HG03103 (cell line): ENCODE measurements at regions not wholly inside any gene's neighbourhood (a gene's known extent, or its start where the extent isn't known, plus 50 kb on each side); places are given as distances from the start of the nearest gene placed in this dataset.
"Not testable (repeated sequence)": the region's sequence is repeated elsewhere in the genome, so short reads cannot be mapped to it uniquely, and the experiment has no call there.

Experiments
- ATAC-seq: cut with Tn5 transposase; IDR thresholded peaks from one replicate; pipeline ENCODE4 v1.9.1; 2021; ENCODE audit warnings: low read depth; ENCODE audit not compliant: unreplicated experiment

DNA sequence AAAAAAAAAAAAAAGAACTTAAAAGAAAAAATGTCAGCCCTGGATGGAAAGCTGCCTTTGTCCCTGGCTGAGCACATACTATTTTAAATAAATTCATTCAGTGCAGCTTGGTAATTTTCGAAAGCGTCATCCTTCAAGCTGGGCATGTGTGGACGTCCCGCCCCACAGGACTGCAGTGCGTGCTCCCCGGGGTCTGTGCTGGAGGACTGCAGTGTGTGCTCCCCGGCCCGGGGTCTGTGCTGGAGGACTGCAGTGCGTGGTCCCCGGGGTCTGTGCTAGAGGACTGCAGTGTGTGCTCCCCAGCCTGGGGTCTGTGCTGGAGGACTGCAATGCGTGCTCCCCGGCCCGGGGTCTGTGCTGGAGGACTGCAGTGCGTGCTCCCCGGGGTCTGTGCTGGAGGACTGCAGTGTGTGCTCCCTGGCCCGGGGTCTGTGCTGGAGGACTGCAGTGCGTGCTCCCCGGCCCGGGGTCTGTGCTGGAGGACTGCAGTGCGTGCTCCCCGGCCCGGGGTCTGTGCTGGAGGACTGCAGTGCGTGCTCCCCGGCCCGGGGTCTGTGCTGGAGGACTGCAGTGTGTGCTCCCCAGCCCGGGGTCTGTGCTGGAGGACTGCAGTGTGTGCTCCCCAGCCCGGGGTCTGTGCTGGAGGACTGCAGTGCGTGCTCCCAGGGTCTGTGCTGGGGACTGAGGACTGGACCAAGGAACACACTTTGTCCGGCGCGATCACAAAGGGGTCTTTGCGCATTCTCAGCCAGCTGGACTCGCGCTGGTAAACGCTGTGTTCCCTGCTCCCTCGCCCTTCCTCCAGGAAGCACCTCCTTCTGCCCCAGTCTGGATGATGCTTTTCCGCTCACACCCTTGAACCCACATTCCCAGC lies 86.3 kb downstream of the CPN2 start:
- ATAC-seq, result not testable (repeated sequence)

DNA sequence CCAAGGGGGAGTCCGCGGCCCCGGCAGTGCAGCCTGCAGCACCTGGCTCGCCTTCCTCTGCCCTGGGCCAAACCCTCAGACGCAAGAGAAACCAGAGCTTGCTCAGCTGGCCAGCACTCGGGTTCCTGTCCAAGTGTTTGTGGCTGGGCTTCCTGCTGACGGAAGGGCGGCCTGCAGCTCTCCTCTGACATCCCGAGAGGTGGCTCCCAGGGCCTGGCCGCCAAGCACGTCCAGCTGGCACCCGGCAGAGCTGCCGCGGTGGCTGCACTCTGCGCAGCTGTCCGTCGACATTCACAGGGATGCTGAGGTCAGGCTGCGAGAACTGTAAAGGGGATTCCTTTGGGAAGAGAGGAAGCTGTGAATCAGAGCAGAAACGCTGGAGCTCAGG lies 85.6 kb downstream of the CPN2 start:
- no peak for ATAC-seq

DNA sequence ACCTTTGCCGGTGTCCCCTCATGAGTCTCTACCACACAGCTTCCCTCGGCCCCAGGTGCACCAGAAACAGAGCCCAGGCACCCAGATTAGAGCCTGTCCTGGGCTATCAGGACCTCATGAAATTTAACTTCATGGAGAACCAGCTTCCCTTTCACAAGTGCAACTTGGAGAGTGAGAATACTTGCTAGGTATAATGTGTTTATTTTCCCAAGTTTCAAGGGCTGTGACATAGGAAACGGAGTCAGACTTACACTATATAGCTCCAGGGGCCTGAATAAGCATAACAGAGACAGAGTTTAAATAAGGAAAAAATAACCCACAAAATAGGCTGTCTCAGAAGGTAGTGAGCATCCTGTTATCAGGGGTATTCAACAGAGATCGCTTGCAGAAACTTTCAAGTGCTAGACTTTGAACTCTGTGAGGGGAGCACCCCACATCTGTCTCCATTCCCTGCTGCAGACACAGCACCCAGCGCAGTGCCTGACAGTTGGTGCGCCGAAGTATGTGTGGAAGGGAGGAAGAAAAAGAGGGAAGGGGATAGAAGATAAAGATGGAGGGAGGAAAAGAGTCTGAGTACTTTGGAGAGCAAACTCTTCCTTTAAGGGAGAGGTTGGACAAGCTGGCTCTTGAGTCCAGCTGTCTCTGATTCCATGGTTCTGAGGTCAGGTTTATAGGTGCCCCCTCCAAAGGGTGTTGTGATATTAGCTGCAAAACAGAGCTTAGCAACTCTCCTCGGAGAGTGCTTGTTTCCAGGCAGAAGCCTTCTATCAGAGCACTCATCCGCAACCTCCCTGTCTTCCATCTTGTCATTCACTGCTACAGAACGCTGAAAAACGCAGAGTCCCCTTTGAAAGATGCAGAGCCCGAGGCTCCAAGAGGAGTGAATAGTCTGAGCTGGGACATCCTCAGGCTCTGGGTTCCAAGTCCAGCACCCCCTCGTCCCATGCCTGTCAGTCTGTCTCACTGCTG lies 84.8 kb downstream of the CPN2 start:
- ATAC-seq, result no peak

DNA sequence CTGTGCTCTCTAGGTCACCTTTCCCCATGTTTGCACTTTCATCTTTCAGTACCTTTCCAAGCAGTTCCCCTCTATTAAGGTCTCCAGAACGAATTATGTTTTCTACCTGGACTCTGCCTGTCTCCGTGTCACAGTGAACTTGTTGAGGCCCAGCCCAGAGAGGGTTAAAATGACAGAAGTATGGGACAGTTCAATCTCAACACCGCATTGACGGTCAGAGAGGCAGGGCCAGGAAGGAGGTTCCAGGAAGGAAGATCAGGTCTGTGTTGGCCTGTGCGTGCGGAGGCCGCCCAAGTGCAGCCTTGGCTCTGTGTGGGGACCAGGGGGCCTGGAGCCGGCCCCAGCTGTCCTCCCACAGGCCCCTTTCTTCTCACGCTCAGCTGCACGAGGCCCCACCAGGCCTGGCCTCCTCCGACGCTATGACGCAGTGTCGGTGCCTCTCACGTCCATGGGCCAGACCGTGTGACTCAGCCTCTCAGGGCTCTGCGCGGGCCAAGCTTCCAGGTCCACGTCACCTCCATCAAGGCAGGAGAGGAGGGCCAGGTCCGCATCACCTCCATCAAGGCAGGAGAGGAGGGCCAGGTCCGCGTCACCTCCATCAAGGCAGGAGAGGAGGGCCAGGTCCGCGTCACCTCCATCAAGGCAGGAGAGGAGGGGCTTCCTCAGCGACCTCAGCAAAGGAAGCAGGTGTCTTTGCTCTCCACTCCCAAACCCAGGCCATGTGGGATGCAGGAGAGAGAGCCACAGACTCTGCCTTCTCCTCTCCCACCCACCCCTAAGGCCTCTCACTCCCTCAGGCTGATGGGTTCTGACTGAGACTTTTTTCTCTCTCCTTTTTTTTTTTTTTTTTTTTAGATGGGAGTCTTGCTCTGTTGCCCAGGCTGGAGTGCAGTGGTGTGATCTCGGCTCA lies 83.1 kb downstream of the CPN2 start:
- no peak for ATAC-seq

DNA sequence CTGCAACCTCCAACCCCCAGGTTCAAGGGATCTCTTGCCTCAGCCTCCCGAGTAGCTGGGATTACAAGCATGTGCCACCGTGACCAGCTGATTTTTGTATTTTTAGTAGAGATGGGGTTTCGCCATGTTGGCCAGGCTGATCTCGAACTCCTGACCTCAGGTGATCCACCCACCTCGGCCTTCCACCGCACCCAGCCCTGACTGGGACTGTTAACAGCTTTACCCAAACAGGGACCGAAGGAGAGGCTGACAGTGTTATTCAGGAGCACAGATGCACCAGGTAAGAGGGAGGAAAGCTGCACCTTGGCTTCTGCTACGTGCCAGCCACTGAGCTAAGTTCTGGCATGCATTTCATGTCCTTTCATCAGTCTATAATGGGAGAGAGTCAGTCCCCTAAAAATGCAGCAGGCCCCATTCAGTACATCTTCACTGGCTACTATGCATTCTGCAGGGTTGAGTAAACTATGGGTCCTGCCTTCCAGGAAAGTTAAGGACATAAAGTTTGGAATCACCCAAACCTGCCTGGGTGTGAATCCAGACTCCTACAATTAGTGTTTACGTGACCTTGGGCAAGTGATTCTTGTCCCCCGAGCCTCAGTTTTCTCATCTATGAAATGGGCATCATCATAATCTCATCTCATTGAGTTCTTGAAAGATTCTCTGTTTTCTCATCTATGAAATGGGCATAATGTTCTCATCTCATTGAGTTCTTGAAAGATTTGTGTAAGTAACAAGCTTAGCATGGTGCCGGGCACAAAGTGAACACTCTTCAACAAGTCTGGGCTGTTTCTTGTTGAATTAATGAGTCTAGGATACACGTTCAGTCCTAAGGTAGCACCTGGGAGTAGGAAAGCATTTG lies 82.2 kb downstream of the CPN2 start:
- no peak for ATAC-seq

DNA sequence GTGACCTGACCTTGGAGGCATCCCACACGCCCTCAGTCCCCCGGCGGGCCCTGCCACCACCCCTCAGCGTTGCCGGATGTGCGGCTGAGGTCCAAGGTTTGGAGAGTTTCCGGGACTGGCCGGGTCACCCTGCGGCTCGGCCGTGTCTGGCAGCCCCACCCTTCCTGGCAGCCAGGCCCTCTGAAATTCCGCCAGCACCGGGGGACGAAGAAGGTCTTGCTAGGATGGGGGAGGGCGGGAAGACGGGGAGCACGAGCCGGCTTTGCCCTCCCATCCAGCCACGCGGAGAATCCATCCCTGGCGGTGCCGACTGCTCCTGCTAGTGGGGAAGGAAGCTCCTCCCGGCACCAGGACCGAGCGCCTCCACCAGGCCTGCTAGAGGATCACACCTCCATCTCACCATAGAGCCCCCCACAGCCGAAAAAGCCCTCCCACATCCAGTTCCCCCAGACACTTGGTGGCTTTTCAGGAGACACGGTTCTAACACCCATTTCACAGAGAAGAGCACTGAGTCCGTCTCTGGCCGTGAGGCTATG lies 81.5 kb downstream of the CPN2 start:
- no peak for ATAC-seq

DNA sequence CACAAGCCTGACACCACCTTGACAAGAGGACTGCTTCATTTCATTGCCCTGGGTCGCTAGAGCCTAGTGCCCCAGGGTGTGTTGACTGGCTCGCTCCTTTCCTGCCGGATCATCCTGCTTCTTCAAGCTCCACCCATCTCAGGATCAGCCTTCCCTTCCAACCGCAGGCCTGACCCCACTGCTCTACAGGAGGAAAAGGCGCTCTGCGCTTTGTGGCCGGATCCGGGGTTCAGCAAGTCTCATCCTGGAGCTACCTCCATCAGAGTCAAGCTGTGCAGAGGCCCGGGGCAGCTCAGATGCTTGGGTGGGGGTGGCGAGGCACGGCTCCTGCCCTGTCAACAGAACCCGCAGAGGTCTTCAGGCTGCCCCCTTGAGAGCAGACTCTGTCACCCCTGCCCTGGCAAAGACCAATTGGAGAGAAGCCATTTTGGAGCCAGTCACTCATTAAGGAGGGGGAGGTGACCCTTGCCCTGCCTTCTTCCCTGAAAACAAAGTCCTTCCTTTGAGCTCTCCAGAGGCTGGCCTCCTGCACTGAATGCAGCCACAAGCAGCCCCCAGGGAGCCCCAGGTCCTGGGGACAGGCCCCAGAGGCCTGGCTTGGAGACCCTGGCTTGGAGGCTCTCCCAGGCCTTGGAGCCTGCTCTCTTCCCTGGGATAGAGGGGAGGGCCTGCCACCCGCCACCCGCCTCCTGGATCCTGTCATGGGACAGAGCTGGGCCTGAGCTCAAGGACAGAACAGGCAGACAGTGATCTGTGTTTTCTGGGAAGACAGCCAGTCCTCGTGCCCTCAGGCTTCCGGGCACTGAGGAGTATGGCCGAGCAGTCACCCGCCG lies 80.3 kb downstream of the CPN2 start:
- ATAC-seq, result no peak

DNA sequence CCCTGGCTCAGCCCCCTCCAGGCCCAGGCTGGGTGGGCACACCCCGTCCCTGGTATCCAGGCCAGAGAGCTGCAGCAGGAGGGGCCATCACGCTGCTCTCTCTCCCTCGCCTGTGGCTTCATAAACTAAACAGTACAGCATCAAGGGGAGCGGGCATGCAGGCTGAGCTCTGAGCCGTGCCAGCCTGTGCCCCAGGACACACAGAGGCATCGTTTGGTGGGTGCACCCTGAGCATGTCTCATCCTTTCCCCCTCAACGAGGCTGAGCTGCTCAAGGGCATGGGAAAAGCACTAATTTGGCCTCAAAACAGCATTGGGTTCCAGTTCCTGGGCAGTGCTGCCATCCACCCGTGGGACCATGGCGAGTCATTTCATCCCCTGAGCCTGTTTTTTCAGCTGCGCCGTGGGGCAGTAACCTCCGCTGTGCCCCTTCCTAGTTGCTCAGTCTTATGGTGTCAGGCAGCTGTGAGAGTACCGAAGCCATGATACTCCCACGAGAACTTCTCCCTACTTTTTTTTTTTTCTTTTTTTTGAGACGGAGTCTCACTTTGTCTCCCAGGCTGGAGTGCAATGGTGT lies 79.6 kb downstream of the CPN2 start:
- ATAC-seq, result no peak

DNA sequence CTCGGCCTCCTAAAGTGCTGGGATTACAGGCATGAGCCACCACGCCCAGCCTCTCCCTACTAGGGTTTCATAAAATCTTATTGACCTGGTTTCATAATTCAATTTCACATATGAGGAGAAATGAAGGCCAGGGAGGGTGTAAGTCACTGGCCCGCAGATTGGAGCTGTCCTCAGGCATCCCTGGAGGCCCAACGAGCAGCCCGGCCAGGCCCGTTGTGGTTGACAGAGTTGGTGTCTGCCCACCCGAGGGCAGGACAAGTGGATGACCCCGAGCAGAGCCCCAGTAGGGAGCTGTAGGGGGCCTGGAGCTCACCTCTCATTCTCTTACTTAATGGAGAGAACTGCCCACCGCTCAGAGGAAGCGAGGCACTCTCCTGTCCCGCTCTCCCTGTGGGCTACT lies 78.9 kb downstream of the CPN2 start:
- no peak for ATAC-seq

DNA sequence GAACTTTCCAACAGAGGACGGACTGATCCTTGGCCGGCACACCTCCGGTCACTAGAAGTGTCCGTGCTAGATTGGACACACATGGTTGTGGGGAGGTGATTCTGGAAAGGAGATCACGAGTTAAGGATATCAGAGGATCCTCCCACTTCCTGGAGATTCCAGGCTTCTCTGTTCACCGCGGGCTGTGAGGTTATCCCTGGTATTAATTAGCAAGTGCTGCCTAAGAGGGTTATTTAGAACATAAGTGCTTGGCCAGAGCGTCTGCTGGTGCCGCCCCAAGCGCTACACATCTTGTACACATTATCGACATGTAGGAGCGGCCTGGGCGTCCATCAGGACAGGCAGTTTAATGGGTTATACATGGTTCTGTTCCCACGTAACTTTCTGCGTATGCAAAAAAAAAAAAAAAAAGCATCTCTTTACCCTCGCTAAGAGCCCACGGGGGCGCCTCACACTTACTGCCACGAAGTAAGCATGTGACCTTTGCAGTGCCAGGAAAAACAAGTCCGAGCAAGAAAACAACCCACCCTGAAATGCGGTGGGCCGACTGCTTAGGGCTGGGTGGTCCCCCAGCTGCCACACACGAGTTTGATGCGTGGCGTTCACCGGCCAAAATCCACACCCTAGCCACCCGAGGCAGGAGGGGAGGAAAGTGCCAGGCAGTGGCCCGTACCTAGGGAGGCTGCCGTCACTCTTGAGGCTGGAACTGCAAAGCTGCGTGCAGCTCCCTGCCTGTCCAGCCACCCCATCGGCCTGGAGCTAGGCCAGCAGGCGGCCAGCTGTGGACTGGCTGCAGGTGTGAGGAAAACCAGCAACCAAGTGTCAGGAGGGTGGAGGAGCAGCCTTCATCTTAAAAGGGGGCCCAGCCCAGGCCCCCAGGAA lies 78.0 kb downstream of the CPN2 start:
- no peak for ATAC-seq

DNA sequence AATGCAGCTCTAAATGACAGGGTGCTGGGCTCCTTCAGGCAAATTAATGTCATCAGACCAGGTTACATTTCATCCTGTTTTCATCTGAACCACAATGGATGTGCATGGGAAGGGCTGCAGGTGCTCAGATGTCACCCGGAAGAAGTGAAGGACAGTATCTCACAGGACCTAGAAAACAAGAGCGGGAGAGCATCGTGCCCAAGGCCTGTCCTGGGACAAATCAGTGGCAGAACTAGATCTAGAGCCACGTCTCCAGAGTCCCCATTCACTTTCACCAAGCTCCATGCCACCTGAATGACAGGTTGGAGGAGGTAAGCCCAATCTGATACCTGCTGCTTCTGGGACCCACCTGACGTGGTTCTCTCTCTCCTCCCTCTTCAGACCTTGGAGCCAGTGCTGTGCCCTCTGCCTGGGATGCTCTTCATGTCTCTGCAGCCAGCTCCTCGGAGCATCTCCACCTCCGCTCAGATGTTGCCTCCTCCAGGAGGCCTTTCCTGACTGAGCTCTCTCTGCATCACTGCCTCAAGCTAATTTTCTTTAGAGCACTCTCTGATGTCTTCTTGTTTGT lies 77.3 kb downstream of the CPN2 start:
- no peak for ATAC-seq

DNA sequence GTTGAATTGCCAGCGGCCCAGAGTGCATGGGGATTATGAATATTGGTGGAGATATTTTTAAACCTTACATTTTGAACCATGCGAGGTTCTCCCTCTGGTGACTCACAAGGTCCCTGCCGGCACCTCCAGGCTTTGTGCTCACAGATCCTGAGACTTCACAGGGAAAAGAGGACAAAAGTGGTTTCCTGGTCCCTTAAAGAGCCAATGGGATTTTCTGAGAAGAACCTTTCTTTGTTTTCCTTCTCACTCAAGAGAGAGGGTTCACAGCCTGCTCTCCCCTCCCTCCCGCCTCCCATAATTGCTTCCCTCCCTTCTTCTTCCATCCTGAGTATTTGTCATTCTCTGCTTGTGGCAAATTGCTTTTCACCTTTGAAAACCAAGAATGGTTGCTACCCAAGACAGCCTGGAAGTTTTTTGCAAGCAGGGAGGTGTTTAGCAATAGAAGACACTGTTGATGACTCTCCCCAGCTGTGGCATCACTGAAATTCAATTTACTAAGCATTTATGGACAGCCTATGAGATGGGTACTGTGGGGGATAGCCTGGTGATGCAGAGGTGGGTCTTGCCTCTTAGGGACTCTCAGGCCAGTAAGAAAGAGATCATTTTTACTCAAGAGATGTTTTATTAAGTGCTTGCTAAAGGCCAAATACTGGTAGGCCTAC lies 76.6 kb downstream of the CPN2 start:
- ATAC-seq, result no peak

DNA sequence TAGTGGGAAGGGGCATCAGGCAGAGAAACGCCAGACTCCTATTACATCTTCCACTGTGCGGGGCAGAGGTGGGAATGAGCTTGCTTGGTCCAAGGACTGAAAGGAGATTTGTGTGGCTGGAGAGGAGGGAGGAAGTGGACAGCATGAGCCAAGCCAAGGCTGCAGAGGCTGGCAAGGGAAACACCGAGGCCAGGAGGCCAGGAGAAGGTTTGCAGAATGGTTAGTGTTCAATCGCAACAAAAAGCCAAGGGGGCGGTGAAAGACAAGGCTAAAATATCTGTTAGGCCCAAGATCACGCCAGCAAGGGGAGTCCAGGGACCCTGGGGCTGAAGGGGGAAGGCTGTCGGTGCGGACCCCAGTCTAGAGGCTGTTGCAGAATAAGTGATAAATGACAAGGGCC lies 75.8 kb downstream of the CPN2 start:
- no peak for ATAC-seq

DNA sequence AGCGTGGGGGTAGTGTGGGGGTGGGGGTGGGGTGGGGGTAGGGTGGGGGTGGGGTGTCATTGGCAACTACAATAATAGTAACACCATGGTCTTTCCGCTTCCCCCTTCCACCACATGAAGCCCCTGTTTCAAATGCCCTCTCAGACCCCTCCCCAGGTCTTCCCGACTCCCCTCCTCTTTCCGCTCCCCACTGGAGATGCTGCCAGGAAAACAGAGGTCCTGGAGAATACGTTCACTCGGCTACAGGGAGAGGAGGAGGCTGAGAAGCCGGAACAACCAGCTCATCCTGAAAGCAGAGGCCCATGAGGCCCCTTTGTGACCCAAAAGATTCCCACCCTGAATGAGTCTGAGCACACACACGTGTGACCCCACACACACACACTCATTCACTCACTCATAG lies 75.4 kb downstream of the CPN2 start:
- no peak for ATAC-seq

DNA sequence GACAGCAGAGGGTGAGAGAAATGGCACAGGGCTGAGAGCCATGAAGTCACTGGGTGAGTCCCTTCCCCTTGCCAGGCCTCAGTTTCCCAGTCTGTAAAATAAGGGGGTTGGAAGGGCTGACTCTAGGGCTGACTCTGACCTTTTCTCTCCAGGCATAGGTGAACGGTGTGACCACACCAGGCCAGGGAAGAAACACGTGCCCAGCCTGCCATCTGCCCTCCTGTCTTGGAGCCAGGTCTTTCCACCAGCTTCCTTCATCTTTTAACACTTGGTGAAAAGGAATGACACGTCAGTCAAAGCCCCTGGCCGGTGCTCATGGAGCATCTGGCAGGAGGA lies 74.4 kb downstream of the CPN2 start:
- no peak for ATAC-seq

DNA sequence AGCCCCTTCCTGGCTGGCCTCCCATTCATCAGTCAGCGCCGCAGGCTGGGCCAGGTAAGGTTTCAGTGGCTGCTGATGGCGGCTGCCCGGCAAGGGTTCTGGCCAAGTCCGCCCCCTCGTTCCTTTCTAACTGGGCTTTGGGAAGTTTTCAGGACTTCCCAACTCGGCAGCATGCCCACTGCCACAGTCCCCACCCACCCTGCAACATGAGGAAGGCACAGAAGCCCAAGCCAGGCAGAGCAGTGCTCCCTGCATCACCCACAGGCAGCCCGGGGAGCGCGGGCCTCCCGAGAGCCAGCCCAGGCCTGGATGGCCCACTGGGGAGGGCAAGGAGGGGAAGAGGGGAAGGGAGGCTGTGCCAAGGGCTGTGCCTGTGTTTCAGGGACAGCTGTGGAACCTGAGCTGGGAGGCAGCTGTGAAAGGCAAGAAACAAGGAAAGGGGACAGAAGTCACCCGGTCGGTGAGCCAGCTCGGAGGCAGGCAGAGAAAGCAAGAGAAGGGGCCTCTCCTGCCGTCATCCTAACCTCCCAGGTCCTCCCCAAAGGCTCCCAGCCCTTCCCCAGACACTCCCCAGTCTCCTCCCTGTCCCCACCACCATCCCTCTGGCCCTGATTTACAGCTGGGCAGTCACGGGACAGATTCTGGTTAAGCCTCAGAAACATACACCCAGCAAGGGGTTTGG lies 73.9 kb downstream of the CPN2 start:
- no peak for ATAC-seq
